Prostate gland (tissue), 2 donors: ENCODE measurements at regions not wholly inside any gene's neighbourhood (a gene's known extent, or its start where the extent isn't known, plus 50 kb on each side); places are given as distances from the start of the nearest gene placed in this dataset.

Experiments used
- DNase-seq: peaks from one replicate; pipeline ENCODE4 v3.0.0-alpha.2; 2019; ENCODE audit warnings: low spot score
- H3K27ac ChIP-seq, 2 donors: fragments of 200-600 bp; sonication (generic); 2 replicates each; pipeline ENCODE4 v1.5.1; 2017 to 2019
- H3K27me3 ChIP-seq: fragments of 200-600 bp; sonication (generic); replicated peaks from 2 replicates; pipeline ENCODE4 v1.5.1; 2019; ENCODE audit not compliant: insufficient read depth
- H3K36me3 ChIP-seq, 2 donors: fragments of 200-600 bp; sonication (generic); 1 replicate in 1 of 2; 2 replicates in 1 of 2; pipeline versions ENCODE4 v1.5.1 to v1.8.1; 2017 to 2019
- H3K4me1 ChIP-seq: fragments of 200-600 bp; sonication (generic); replicated peaks from 2 replicates; pipeline ENCODE4 v1.5.1; 2019
- H3K4me3 ChIP-seq, 2 donors: fragments of 200-600 bp; sonication (generic); 2 replicates each; pipeline ENCODE4 v1.5.1; 2017 to 2019
- H3K9me3 ChIP-seq: fragments of 200-600 bp; sonication (generic); 2 replicates; pipeline ENCODE4 v1.5.1; 2017
- POLR2A ChIP-seq: fragments of 450-650 bp; IDR thresholded peaks from one replicate; pipeline ENCODE4 v1.6.1; 2016; ENCODE audit warnings: antibody characterized with exemption, mild to moderate bottlenecking
- POLR2AphosphoS5 ChIP-seq: sonication (generic); formaldehyde crosslinking; IDR thresholded peaks from one replicate; pipeline ENCODE4 v1.6.1; 2017; ENCODE audit warnings: antibody characterized with exemption
- WGBS: methylation state at CpG from one replicate; pipeline ENCODE4 v1.1.5; 2018; 5-methylcytosine and 5-hydroxymethylcytosine counted together
- intact Hi-C: fragments of 100-400 bp; cut with DNase I; formaldehyde crosslinking; loops from one replicate; pipeline ENCODE4 v1.14.2; 2022
- TF ChIP-seq, protein P1 (sequence below), 4 experiments: fragments of 200-600 bp in 2 of 4; fragments of 450-650 bp in 2 of 4; sonication (generic) in 2 of 4; IDR thresholded peaks; 1 replicate in 3 of 4; 2 replicates in 1 of 4; pipeline ENCODE4 v1.5.1; 2016 to 2019; ENCODE audit warnings: antibody characterized with exemption in 4 of 4, mild to moderate bottlenecking in 2 of 4, moderate library complexity in 2 of 4

DNA sequence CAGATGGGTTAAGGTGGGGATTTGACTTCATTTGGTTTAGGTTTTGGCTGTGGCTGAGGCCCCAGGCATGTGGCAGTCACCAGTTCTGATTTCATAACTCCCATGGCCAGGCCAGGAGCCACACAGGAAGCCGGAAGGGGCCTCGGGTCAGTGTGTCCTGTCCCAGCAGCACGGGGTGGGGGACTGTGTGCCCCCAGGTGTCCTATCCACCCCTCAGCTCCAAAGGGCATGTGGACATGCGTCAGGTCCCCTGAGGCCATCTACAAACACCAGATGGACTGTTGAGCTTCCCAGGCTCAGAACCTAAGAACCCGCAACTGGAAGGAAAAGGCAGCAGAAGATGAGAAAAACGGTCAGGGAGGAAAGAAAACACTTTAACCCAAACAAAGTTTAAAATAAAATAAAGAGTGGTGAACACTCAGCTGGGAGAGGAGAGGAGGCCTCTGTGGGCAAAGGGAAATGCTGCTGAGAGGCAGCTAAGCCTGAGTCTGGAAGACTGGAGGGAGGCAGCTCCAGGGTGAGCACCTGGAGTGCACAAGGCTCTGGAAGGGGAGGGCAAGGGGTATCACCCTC, 260.8 kb downstream of the AUH start:
- no peak for DNase-seq
- WGBS, result 75% methylated on average over 6 of the region's 6 CpGs

DNA sequence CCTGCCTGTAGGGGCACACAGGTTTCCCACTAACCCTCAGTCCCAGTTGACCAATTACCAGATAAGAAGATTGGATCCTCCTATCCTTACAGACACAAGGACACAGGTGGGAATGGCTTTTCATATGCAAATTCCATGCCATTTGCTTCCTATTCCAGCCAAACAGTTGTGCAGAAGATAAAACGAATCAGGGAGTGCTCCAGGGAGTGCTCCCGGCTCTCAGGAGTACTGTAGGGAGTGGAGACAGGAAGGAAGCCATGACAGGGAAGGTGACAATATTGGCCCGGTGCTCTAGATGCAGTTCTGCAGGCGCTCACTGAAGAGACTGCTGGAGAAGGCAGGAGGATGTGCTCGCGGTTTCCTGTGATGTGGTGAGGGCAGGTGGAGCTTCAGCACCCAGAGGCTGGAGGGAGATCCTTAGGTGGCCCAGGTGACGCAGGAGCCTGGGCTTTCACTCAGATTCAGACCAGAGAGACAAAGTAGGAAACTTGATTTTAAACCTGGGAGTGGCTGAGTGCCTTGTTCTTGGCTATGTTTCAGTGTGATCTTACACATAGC, 260.0 kb downstream of the AUH start:
- Histone ChIP-seq H3K4me1 (peaks cover 13% of the 10 kb centered on the region), H3K27me3 (no peaks in the 10 kb centered on the region), H3K9me3 (no peaks in the 10 kb centered on the region), H3K27ac (no peak overlapping the region), H3K4me3 (no peak overlapping the region), H3K36me3 (no peaks in the 10 kb centered on the region)
- 84% methylated on average over 7 of the region's 7 CpGs for WGBS
- intact Hi-C loops, result no loop called here
- TF ChIP-seq, protein P1, sequence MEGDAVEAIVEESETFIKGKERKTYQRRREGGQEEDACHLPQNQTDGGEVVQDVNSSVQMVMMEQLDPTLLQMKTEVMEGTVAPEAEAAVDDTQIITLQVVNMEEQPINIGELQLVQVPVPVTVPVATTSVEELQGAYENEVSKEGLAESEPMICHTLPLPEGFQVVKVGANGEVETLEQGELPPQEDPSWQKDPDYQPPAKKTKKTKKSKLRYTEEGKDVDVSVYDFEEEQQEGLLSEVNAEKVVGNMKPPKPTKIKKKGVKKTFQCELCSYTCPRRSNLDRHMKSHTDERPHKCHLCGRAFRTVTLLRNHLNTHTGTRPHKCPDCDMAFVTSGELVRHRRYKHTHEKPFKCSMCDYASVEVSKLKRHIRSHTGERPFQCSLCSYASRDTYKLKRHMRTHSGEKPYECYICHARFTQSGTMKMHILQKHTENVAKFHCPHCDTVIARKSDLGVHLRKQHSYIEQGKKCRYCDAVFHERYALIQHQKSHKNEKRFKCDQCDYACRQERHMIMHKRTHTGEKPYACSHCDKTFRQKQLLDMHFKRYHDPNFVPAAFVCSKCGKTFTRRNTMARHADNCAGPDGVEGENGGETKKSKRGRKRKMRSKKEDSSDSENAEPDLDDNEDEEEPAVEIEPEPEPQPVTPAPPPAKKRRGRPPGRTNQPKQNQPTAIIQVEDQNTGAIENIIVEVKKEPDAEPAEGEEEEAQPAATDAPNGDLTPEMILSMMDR (IDR thresholded peaks at IDR 0.05), result no peak
- TF ChIP-seq POLR2AphosphoS5 (no peak), POLR2A (no peak)
- no peak for DNase-seq

More for the DNA sequence above, 260.8 kb downstream of the AUH start:
- Histone ChIP-seq H3K4me3 (no peak overlapping the region), H3K9me3 (no peaks in the 10 kb centered on the region), H3K27me3 (no peaks in the 10 kb centered on the region), H3K36me3 (no peaks in the 10 kb centered on the region), H3K27ac (peak overlapping the region; percentile 23 to 43), H3K4me1 (peaks cover 13% of the 10 kb centered on the region)
- intact Hi-C loops, result no loop called here
- no peak for TF ChIP-seq POLR2AphosphoS5

DNA sequence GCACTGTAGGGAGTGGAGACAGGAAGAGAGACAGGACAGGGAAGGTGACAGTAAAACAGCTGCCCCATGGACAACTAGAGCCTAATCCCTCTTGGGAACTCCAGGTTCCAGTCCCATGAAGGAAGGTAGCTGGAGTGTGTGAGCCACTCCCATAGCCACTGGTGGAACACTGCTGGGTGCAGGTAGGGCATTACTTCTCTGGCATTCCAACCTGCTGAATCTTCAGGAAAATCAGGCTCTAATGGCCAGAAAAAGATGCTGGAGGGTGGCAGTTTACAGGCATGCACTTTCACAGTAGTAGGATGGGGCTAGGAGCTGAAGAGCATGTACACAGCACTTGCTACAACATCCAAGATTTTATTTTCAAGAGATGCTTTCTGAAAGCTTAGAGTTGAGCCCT, 259.4 kb downstream of the AUH start:
- Histone ChIP-seq H3K27ac (no peak overlapping the region), H3K27me3 (no peaks in the 10 kb centered on the region), H3K4me3 (no peak overlapping the region), H3K9me3 (no peaks in the 10 kb centered on the region), H3K36me3 (no peaks in the 10 kb centered on the region), H3K4me1 (peaks cover 13% of the 10 kb centered on the region)
- no peak for TF ChIP-seq POLR2A
- no peak for TF ChIP-seq POLR2AphosphoS5
- TF ChIP-seq, protein P1 (IDR thresholded peaks at IDR 0.05), result no peak
- no peak for DNase-seq
- intact Hi-C loops, result no loop called here

DNA sequence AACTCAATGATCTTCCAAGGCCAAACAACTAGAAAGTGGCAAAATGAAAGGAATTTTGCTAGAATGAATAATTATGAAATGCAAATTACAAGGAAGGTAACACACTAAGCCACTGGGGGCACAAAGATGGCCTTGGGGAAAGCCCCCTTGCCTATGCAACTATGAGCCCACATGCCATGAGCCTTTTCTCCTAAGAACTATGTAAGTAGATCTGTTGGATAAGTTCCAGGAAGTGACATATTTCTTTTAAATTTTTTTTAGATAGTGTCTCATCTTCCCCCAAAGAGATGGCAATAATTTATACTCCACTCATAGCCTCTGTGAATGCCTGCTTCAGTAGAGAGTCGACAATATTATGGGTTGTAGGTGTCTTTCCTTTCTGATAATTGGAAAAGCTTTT, 257.8 kb downstream of the AUH start:
- TF ChIP-seq POLR2A (no peak), POLR2AphosphoS5 (no peak)
- TF ChIP-seq, protein P1 (IDR thresholded peaks at IDR 0.05), result no peak
- WGBS, result 91% methylated on average over 1 of the region's 1 CpG
- no peak overlapping the region for H3K4me3 ChIP-seq
- intact Hi-C loops, result no loop called here
- no peaks in the 10 kb centered on the region for H3K36me3 ChIP-seq
- no peaks in the 10 kb centered on the region for H3K9me3 ChIP-seq
- H3K27me3 ChIP-seq, result no peaks in the 10 kb centered on the region
- no peak for DNase-seq
- H3K27ac ChIP-seq, result no peak overlapping the region
- peaks cover 13% of the 10 kb centered on the region for H3K4me1 ChIP-seq

DNA sequence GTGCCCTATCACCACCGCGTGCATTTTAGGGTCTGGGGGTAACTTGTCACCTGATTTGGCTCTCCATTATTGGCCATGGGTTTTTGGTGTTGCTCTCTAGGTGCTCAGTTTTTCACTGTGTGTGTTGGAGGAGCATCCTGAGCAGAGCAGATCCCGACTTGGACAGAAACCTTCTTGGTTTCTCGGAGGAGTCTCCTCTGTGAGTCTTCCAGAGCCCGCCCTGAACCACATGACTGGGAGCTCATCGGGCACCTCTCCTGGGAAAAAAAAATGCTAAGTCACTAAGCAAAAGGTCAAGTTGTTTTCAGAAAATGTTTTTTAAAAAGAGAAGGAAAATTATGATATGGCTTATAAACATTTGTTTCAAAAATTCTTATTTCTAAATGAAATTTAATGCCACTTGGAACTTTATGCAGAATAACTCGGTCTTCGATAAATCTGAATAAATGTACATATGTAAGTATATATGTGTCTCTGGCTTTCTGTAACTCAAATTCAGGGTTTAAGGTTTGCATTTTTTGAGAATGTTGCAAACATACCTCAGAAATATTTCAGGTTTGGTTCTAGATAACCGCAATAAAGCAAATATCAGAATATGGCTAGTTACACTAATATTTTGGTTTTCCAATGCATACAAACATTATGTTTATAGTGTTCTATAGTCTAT, 255.2 kb downstream of the AUH start:
- WGBS, result 95% methylated on average over 9 of the region's 9 CpGs
- TF ChIP-seq POLR2A, result no peak
- TF ChIP-seq POLR2AphosphoS5, result no peak
- TF ChIP-seq, protein P1 (IDR thresholded peaks at IDR 0.05), result no peak
- H3K36me3 ChIP-seq, result no peaks in the 10 kb centered on the region
- H3K27ac ChIP-seq, result no peak overlapping the region
- intact Hi-C loops, result no loop called here
- H3K4me3 ChIP-seq, result no peak overlapping the region
- no peaks in the 10 kb centered on the region for H3K4me1 ChIP-seq
- H3K27me3 ChIP-seq, result no peaks in the 10 kb centered on the region
- DNase-seq, result no peak
- H3K9me3 ChIP-seq, result no peaks in the 10 kb centered on the region
